T-helper 9 cell (primary cell): ENCODE measurements at regions not wholly inside any gene's neighbourhood (a gene's known extent, or its start where the extent isn't known, plus 50 kb on each side); places are given as distances from the start of the nearest gene placed in this dataset.

Experiments used
- DNase-seq: peaks from one replicate; pipeline ENCODE4 v3.0.0-alpha.2; 2020

DNA sequence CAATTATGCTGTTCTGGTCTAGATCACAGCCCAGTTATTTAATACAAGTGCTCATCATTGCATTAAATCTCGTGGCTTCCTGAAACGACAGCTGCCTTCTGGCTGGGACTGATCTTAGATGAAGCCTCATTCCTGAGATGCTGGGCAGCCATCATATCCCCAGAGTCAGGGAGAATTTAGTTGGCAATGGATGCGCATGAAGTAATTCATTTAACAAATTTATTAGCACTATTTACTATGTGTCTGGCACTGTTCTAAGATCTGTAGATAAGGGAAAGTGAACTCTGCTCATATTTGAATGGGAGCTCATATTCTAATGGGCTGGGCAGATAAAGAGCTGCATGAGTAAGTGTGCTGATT, 244.7 kb downstream of the KCNS3 start:
- DNase-seq, result no peak

DNA sequence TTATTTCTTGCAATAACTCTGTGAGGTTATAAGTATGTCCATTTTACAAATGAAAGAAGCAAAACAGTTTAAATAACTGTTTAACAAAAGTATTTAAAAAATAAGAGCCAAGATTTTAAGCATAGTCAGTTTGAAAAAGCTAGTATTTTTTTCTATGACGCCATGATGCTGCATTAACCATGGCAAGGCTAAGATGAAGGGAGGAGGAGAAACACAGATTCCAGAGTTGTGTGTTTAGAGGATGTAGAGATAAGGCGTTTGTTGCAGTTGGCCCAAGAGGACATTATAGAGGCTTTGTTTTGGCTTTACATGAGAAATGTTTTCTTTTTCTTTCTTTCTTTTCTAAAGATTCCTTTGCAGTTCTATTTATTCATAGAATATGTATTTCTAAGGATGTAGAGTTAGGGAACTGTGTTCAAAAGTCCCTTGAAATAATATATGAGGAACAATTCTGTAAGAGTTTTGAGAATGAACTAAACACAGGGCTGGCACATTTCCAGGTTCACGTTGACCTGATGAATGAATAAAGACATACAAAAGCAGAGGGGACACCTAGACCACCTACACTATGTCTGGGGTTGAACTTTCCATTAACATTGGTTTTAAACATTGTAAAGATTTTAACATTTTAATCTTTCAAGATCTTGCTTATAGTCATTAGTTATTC, 244.2 kb downstream of the KCNS3 start:
- no peak for DNase-seq

DNA sequence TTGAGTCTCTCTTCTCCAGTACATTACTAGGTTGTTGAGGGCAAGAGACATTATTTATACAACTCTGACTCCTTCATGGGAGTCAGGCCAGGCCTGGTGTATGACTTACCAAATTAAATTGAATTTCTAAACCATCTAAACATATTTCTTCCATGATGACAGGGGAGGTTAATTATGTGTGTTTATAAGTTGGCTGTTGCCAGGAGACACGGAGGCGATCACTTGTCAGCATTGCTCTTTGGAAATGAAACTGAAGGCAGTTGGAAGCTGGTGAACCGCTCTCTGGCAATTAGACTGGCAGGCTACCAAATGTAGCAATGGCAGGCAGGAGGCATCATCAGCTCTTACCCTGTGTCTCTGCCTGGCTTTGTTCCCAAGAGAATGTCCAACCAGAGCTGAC, 241.4 kb downstream of the KCNS3 start:
- DNase-seq, result no peak

DNA sequence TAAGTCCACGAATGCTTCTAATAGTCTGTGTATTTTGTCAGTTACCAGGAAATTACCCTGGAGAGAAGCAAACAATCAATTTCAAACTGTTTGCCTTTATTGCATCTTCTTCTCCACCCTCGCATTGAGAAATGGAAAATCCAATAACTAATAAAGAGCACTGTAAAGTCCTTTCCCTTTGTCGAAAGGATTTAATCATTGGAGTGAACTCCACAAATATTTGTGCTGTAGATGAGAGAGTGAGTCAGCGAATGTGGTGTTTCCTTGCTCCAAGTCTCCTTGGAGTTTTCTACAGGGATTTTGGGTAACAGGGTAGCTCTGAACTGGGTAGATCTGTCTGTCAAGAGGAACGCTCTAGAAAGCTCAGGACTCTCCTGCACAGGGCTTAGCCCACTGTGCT, 240.2 kb downstream of the KCNS3 start:
- no peak for DNase-seq

DNA sequence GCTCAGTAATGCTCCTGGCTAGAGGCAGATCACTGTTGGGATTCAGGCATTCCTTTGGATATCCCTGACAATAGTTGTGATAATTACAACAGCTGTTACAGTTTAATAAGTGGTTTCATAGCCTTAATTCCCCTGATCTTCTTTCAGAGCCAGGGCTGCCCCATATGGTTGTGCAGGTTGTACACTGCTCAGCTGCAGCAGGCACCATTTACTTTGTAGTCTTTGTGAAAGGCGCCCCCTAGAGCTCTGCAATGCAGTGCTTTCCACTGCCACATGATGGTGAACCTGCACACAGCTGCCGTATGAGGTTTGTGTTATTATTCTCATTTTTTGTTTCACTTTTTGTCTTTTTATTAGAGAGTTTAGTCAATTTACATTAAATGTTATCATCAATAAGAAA, 239.1 kb downstream of the KCNS3 start:
- no peak for DNase-seq

DNA sequence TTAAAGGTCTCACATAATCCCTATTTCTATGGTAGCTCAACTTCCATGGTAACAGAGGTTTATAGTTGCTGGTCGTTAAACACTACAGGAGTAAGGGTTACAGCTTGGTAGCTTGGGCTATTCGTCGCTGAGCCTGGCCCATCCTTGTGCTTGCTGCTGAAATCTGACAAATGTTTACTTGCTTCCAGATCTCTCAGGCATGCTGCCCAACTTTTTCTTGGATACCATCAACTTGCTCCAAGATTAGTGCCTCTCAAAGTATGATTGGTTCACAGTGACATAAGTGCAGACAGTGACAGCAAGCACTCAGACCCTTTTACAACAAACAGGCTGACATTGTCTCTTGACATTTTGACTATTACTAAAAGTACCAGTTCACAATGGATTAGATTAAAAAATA, 231.8 kb downstream of the KCNS3 start:
- no peak for DNase-seq

DNA sequence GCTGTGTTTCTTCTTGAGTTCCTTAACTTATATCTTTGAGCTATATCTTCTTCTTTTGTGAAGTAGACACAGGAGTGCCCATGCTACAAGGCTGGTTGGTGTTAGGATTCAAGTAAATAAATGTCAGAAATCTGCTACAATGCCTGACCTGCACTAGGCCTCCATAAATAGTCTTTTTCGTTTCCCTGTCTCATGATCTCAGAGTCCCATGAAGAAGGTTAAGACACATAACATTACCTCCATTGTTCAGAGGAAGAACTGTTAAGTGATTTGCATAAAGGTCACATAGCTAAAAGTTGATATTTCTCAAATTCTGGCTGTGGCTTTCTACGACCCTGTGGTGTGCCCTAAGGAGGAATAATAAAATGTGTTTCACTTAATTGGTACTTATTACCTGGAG, 228.4 kb downstream of the KCNS3 start:
- DNase-seq, result no peak

DNA sequence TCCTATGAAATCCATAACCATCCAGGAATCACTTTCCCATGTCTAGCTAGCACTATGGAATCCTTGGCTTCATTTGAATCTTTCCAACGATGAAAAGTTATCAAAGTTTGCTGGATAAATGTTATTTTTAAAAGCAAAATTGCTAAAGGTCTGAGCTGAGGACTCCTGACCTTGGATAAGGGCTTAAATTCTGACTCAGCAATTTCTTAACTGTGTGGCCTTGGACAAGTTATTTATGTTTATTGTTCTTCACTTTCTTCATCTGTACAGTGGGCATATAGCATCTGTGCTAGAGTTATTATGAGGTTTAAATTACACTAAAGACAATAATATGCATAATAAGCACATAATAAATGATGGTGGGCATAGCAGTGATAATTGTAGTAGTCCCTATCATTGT, 227.5 kb downstream of the KCNS3 start:
- no peak for DNase-seq

DNA sequence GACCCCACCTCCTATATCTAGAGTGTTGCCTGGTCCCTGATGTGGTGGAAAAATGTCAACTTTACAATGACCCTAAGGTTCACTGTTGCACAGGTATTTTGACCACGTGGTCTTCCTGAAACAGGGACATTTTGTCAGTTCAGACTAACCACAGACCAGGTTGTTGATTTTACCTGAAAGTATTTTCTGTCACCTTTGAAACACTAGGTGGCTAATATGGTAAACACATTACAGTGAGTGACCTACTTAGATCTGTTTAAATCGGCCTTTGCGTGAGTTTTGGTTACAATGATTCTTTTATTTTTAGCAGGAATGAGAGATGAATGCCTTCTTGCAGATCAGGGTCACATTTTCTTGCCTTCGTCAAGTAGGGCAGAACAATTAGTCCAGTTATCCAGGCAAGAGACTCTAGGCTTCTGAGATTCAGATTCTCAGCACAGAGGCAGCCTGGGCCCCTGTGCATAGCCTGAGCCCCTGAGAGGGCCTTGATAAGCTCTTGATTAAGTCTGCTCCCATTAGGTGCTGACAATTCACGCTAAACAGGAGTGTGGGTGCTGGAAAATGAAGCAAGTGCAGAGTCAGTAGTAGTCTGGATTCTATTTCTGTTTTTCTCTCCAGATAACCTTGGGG, 226.2 kb downstream of the KCNS3 start:
- DNase-seq, result no peak

DNA sequence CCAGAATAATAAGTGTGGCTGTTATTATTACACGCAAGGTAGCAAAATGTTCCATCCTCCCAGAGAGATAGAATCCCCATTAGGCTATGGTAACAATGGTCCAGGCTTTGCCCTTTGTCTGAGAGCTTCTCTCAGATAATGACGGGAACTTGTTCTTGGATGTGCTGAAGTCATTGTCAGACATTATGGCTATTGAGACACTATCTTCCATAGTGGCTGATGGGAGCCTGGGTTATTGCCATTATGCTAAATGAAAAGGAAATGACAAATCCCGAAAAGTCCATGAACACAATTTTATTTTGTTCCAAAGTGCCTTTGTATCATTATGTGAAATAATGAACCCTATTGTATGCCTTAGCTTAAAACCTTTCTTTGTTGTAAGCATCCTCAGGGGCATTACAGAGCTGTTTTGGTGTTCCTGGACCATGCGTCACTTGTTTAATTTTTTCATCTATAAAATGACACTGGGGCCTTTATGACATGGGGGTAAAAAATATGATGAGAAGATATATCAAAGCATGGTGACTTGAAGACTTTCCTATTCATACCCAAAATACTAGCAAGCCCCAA, 218.5 kb downstream of the KCNS3 start:
- DNase-seq, result no peak

DNA sequence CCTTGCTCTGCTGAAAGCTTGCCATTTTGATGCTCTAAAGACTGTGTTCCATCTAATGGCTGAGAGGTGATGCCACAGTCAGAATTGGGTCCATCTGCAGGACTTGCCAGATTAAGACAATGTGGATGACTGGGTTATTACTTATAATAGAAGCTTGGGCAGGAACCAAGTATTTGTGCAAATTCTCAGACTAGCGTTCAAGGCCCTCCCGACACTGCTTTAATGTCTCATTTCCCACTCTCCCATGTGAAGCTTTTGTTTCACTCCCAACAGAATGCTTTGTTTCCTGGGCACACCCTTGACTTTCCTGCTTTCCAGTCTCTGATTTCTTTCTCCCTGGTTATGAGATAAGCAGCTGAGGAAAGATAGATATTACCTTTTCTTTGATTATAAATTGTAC, 215.8 kb downstream of the KCNS3 start:
- no peak for DNase-seq

DNA sequence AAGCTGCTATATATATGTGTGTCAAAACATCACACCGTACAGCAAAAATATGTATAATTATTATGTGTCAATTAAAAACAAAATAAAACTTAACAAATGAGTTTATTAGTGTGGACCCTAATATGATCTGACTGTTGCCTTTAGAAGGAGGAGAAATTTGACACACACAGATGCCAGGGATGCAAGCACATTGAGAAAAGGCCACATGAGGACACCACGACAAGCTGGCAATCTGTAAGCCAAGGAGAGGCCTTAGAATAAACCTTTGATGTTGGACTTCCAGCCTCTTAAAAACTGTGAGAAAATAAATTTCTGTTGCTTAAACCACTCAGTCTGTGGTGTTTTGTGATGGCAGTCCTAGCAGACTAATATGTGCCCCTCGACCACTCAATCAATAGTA, 214.7 kb downstream of the KCNS3 start:
- DNase-seq, result no peak

DNA sequence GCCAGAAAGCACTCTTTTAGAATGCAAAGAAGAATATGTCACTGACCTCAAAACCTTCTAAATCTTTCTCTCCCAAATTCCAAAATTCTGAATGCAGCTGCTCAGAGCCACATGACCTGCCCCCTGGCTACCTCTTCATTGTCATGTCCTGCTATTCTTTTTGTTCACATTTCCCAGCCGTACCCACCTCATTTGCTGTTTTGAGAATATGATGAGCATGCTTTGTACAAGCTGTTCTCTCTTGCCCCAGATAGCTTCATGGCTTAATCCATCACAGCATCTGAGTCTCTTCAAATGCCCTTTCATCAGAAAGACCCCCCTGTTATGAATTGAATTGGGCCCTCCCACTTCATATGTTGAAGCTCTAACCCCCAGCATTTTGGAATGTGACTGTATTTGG, 214.3 kb downstream of the KCNS3 start:
- no peak for DNase-seq

DNA sequence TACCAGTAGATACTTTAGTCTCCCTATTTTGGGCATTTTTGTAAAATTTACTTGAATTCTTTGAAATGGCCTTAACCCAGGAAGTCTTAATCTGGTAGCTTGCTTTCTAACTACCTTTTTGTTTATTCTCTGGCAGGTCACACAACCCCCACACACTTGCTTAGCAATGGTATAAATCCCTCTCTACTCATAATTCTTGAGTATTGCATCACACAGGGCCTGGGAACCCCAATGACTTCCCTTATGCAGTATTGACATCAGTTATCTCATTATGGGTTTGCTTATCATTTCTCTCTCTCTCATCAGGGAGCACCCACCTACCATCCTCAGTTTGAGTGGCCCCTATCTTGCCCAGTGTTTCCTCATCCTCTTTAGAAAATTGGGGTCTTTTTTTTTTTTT, 207.1 kb downstream of the KCNS3 start:
- no peak for DNase-seq

DNA sequence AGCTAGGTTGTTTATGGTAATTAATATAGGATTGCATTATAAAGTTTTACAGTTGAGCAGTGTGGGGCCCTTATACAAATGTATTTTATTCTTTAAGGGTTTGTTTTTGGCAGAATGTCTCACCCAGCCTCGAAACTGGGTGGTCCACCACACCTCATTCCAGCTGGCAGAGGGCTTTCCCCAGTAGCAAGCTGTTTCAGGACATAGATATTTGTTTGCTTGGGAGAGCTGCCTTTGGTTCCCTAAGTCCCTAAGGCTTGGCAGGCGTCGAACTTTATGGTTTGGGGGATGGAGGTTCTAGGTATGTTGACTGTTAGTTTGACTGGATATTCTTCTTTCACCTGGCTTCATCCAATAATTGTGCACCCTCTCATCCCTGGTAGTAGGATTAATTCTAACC, 205.9 kb downstream of the KCNS3 start:
- DNase-seq, result no peak

DNA sequence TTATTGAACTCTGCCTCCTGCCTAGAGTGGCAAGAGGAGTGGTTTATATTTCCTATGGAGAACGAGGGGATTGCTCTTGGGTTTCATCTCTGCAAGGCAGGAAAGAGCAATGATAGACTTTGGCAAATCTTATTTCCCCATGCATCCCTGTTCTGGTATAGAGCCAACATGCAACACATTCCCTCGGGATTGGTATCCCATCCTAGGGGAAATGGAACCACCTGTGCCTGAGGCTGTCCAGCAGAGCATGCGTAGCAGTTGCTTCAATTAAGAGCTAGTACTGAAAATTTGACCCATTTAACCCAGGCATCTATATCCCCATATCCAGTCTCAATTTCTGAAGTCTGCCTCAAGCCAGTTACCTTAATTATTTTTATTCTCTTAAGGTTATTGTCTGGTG, 205.3 kb downstream of the KCNS3 start:
- no peak for DNase-seq

DNA sequence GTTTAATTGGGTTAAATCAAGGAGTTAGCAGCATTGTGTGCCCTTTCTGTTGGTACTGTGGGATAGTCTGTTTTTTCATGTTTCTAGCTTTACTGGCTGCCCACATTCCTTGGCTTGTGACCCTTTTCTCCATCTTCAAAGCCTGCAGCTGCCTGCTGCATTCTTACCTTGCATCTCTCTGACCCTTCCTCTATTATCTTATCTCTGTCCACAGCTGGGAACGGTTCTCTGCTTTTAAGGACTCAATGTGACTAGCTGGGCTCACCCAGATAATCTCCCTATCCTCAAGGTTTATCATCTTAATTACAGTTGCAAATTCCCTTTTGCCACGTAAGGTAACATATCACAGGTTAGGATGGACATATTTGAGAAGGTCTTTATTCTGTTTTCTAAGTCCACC, 199.7 kb downstream of the KCNS3 start:
- DNase-seq, result no peak

DNA sequence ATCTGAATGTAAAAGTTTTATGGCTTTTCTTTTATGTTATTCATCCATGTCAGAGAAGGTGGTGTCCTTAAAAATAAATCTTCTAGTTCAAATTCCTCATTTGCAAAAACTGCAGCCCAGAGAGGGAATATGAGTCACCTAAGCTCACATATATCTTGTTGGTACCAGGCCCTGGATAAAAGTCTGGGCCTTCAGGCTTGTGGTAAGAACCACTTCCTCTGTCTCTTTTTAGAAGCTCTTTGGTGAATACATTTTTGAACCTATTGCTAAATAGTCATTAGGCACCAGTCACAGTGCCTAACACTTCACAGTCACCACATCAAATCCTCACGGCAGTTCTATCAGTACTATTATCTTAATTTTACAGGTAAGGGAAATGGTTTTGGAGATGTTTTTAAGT, 199.2 kb downstream of the KCNS3 start:
- DNase-seq, result no peak

DNA sequence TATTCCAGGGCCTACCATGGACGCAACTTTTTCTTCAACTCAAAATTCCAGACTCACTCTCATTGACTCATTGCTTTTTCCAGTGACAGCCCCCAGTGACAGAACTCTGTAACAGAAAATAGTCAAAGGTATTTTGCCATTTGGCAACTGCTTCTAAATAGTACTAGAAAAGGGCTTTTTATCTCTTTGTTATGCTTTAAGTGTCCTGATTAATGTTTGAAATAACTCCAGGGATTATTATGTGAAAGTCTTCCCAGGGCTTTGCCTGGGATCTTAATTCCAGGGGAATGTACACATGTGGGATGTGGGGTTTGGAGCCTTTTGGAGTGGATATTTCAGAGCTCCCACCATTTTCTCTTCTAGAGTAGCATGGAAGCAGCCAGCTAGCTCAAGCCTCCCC, 198.8 kb downstream of the KCNS3 start:
- no peak for DNase-seq

DNA sequence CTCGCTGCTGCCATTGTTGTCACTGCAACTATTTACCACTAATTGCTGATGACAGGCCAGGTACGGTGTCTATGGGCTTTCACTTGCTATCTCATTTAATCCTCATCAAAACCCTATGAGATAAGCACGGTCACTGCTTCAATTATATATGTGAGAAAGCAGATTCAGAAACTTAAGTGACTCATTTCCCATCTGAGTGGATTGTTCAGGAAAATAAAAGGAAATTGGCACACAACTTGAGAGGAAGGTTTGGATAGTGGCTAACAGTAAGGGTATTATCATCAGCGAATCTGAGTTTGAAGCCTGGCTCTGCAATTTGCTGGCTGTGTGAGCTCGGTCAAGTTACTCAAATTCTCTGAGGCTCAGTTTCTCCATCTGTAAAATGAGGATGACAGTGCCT, 196.0 kb downstream of the KCNS3 start:
- DNase-seq, result no peak

DNA sequence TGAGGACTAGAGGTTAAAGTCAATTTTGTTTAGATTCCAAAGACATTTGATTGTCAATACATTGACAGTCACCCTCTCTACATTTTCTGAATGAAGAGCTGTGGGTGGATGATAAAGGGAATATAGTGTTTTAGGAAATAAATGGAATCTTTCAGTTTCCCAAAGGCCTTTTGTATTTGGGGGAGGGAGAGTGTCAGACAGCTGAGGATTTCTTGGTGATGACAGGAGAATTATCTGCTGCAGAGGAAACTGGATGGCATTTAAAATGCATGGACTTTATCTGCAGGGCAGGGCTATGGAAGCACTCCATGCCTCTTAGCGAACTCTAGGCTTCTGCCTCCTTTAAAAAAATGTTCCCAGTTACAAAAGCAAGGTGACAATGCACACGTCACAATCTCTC, 195.1 kb downstream of the KCNS3 start:
- DNase-seq, result no peak

DNA sequence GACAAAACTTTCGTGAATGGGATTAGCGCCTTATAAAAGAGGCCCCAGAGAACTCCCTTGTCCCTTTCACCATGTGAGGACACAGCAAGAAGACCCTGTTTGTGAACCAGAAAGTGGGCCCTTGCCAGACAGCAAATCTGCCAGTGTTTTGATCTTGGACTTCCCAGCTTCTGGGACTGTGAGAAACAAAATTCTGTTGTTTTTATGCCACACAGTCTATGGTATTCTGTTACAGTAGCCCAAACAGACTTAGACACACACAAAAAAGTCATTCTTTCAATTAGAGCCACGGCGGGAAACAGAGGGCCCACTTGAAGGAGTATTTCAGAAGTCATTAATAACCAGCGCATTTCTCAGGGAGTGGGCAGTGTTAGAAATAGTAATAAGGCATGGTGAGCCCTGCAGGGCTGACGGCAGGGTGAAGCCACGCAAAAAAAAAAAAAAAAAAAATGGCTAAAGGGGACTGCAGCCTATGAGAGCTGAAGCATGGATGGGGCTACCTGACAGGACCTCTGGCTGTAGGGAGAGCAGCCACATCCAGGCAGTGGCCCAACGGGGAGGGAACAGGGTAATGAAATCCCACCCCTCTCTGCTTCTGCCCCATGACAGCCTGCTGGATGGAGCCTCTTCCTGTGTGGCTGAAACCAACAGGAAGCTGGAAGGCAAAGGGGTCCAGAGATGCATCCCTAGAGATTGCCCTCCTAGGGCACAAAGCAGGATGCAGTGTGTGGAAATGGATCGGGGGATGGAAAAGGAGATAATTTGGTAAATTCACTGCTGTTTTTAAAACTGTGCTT, 189.3 kb downstream of the KCNS3 start:
- no peak for DNase-seq

DNA sequence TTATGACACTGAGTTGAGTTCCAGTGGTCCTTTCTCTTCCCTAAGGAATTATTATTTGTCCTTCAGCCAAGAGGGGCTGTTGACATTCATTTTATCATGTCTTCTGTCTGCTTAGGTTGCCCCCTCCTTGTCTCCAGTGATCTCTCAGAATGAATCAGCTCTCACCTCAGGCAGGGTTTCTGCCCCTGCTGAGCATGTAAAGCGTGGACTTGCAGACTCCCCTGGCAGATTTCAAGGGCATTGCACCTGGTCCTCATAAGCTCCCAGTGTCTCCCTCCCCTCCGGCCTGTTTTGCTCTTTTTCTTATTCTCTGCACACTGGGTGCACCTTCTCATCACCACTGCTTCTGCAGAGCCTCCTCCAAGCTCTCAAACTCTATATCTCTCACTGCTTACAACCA, 188.4 kb downstream of the KCNS3 start:
- DNase-seq, result no peak

DNA sequence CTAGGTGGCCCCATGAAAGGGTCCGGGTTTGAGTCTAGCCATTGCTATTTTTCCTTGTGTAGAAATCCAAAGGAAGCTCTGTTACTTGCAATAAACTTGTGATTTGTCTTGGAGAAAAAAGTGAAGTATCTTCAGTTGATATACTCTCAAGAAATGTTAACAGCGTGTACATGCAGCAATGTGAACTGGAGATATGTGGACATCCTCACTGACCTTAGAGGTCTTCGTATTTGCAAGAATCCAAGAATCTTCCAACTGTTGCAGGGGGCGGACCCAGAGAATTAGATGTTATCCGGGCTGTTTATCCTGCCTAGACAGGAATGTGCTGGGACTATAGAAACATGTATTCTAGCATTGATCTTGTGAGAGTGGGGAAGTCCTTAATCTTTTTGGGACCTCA, 187.6 kb downstream of the KCNS3 start:
- DNase-seq, result no peak
